ENCODE measurements at regions not wholly inside any gene's neighbourhood (a gene's known extent, or its start where the extent isn't known, plus 50 kb on each side); places are given as distances from the start of the nearest gene placed in this dataset.

DNA sequence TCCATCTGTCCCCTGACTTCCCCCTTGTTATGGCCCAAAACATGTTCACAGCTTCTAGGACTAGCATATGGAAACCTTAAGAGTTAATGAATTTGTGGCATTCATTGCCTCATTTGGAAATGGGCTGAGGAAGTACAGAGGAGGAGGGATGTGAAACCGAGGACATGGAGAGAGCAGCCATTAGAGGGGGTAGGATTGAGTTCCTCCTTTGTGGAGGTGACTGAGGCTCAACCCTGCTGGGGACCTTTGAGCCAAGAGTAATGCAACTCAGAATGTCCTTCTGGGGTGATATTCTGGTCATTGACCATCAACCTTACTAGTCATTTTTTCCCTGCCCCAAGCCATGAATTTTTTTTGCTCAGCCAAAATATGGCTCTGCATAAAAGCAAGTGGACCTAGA lies 109.4 kb downstream of the ZNF518B start (continued):
- no peak for TF ChIP-seq EZH2phosphoT487 (IDR thresholded peaks at IDR 0.05; ENCODE audit: unreplicated experiment)
- TF ChIP-seq ZNF114 (CRISPR knock-in tag; IDR thresholded peaks at IDR 0.05), result no peak
- no peak for TF ChIP-seq EZH2 (IDR thresholded peaks at IDR 0.05; ENCODE audit: low read depth, unreplicated experiment)
- no peak for TF ChIP-seq NANOG (IDR thresholded peaks at IDR 0.05; ENCODE audit: borderline replicate concordance)

DNA sequence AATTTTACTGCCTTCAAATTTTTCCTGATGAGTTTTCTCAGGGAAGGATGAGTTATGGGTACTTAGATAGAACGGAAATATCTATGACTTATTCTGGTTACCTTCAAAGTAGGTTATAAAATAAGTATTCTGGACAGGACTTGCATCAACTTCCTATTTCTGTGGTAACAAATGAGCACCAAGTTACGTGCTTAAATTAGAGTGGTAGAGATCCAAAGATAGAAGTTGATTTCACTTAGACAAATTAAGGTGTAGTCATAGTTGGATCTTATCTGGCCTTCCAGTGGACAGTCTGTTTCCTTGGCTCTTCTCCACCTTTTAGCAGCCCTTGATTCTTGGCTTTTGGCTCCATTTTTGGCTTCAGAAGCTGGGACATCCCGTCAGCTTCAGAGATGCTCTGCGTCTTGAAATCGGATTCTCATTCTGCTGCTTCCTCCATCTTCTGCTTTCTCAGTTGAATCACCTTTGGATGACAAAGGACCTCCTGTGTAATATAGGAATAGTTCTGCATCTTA lies 109.9 kb downstream of the ZNF518B start:
- Histone ChIP-seq H3K27me3 (ENCODE audit: insufficient read depth) (no peaks in the 10 kb centered on the region), H3F3A (replicated peaks; ENCODE audit: low read depth) (no peaks in the 10 kb centered on the region), H3K4me2 (no peak overlapping the region), H4K20me1 (replicated peaks; ENCODE audit: insufficient read depth) (no peaks in the 10 kb centered on the region), H3K36me3 (ENCODE audit: insufficient read depth) (no peaks in the 10 kb centered on the region), H3K27ac (ENCODE audit: low read depth) (no peak overlapping the region), H2AFZ (no peak overlapping the region), H3K79me2 (replicated peaks; ENCODE audit: insufficient read depth) (no peaks in the 10 kb centered on the region), H3K4me3 (no peak overlapping the region), H3K4me1 (ENCODE audit: insufficient read depth) (no peaks in the 10 kb centered on the region), H3K9me2 (ENCODE audit: insufficient read depth) (peaks cover 15% of the 10 kb centered on the region)
- H3K27ac Mint-ChIP-seq, result no peak overlapping the region
- peaks cover 1% of the 10 kb centered on the region for H3K27me3 Mint-ChIP-seq (ENCODE audit: insufficient read depth, low read depth, poor library complexity)
- no peaks in the 10 kb centered on the region for H3K4me1 Mint-ChIP-seq
- H3K9me3 Mint-ChIP-seq, result no peaks in the 10 kb centered on the region
- TF ChIP-seq STAT1 (IDR thresholded peaks at IDR 0.05; ENCODE audit: unreplicated experiment), result no peak
- TF ChIP-seq, protein P1, sequence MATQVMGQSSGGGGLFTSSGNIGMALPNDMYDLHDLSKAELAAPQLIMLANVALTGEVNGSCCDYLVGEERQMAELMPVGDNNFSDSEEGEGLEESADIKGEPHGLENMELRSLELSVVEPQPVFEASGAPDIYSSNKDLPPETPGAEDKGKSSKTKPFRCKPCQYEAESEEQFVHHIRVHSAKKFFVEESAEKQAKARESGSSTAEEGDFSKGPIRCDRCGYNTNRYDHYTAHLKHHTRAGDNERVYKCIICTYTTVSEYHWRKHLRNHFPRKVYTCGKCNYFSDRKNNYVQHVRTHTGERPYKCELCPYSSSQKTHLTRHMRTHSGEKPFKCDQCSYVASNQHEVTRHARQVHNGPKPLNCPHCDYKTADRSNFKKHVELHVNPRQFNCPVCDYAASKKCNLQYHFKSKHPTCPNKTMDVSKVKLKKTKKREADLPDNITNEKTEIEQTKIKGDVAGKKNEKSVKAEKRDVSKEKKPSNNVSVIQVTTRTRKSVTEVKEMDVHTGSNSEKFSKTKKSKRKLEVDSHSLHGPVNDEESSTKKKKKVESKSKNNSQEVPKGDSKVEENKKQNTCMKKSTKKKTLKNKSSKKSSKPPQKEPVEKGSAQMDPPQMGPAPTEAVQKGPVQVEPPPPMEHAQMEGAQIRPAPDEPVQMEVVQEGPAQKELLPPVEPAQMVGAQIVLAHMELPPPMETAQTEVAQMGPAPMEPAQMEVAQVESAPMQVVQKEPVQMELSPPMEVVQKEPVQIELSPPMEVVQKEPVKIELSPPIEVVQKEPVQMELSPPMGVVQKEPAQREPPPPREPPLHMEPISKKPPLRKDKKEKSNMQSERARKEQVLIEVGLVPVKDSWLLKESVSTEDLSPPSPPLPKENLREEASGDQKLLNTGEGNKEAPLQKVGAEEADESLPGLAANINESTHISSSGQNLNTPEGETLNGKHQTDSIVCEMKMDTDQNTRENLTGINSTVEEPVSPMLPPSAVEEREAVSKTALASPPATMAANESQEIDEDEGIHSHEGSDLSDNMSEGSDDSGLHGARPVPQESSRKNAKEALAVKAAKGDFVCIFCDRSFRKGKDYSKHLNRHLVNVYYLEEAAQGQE (IDR thresholded peaks at IDR 0.05; ENCODE audit: unreplicated experiment), result no peak
- no peak for TF ChIP-seq ZNF331 (CRISPR knock-in tag; IDR thresholded peaks at IDR 0.05; ENCODE audit: low read depth)
- no peak for TF ChIP-seq ZNF114 (CRISPR knock-in tag; IDR thresholded peaks at IDR 0.05)
- TF ChIP-seq EZH2 (IDR thresholded peaks at IDR 0.05; ENCODE audit: low read depth, unreplicated experiment), result no peak
- no peak for TF ChIP-seq CREB1 (CRISPR knock-in tag; IDR thresholded peaks at IDR 0.05; ENCODE audit: low read depth)
- TF ChIP-seq, protein P2, sequence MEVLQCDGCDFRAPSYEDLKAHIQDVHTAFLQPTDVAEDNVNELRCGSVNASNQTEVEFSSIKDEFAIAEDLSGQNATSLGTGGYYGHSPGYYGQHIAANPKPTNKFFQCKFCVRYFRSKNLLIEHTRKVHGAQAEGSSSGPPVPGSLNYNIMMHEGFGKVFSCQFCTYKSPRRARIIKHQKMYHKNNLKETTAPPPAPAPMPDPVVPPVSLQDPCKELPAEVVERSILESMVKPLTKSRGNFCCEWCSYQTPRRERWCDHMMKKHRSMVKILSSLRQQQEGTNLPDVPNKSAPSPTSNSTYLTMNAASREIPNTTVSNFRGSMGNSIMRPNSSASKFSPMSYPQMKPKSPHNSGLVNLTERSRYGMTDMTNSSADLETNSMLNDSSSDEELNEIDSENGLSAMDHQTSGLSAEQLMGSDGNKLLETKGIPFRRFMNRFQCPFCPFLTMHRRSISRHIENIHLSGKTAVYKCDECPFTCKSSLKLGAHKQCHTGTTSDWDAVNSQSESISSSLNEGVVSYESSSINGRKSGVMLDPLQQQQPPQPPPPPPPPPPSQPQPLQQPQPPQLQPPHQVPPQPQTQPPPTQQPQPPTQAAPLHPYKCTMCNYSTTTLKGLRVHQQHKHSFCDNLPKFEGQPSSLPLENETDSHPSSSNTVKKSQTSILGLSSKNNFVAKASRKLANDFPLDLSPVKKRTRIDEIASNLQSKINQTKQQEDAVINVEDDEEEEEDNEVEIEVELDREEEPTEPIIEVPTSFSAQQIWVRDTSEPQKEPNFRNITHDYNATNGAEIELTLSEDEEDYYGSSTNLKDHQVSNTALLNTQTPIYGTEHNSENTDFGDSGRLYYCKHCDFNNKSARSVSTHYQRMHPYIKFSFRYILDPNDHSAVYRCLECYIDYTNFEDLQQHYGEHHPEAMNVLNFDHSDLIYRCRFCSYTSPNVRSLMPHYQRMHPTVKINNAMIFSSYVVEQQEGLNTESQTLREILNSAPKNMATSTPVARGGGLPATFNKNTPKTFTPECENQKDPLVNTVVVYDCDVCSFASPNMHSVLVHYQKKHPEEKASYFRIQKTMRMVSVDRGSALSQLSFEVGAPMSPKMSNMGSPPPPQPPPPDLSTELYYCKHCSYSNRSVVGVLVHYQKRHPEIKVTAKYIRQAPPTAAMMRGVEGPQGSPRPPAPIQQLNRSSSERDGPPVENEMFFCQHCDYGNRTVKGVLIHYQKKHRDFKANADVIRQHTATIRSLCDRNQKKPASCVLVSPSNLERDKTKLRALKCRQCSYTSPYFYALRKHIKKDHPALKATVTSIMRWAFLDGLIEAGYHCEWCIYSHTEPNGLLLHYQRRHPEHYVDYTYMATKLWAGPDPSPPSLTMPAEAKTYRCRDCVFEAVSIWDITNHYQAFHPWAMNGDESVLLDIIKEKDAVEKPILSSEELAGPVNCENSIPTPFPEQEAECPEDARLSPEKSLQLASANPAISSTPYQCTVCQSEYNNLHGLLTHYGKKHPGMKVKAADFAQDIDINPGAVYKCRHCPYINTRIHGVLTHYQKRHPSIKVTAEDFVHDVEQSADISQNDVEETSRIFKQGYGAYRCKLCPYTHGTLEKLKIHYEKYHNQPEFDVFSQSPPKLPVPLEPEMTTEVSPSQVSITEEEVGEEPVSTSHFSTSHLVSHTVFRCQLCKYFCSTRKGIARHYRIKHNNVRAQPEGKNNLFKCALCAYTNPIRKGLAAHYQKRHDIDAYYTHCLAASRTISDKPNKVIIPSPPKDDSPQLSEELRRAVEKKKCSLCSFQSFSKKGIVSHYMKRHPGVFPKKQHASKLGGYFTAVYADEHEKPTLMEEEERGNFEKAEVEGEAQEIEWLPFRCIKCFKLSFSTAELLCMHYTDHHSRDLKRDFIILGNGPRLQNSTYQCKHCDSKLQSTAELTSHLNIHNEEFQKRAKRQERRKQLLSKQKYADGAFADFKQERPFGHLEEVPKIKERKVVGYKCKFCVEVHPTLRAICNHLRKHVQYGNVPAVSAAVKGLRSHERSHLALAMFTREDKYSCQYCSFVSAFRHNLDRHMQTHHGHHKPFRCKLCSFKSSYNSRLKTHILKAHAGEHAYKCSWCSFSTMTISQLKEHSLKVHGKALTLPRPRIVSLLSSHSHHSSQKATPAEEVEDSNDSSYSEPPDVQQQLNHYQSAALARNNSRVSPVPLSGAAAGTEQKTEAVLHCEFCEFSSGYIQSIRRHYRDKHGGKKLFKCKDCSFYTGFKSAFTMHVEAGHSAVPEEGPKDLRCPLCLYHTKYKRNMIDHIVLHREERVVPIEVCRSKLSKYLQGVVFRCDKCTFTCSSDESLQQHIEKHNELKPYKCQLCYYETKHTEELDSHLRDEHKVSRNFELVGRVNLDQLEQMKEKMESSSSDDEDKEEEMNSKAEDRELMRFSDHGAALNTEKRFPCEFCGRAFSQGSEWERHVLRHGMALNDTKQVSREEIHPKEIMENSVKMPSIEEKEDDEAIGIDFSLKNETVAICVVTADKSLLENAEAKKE (CRISPR knock-in tag; IDR thresholded peaks at IDR 0.05), result no peak
- no peak for TF ChIP-seq NANOG (IDR thresholded peaks at IDR 0.05; ENCODE audit: borderline replicate concordance)
- TF ChIP-seq, protein P3, sequence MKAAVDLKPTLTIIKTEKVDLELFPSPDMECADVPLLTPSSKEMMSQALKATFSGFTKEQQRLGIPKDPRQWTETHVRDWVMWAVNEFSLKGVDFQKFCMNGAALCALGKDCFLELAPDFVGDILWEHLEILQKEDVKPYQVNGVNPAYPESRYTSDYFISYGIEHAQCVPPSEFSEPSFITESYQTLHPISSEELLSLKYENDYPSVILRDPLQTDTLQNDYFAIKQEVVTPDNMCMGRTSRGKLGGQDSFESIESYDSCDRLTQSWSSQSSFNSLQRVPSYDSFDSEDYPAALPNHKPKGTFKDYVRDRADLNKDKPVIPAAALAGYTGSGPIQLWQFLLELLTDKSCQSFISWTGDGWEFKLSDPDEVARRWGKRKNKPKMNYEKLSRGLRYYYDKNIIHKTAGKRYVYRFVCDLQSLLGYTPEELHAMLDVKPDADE (IDR thresholded peaks at IDR 0.05), result no peak
- no peak for TF ChIP-seq POLR2AphosphoS5 (IDR thresholded peaks at IDR 0.05; ENCODE audit: low read depth)
- no peak for TF ChIP-seq EZH2phosphoT487 (IDR thresholded peaks at IDR 0.05; ENCODE audit: unreplicated experiment)
- TF ChIP-seq, protein P4, sequence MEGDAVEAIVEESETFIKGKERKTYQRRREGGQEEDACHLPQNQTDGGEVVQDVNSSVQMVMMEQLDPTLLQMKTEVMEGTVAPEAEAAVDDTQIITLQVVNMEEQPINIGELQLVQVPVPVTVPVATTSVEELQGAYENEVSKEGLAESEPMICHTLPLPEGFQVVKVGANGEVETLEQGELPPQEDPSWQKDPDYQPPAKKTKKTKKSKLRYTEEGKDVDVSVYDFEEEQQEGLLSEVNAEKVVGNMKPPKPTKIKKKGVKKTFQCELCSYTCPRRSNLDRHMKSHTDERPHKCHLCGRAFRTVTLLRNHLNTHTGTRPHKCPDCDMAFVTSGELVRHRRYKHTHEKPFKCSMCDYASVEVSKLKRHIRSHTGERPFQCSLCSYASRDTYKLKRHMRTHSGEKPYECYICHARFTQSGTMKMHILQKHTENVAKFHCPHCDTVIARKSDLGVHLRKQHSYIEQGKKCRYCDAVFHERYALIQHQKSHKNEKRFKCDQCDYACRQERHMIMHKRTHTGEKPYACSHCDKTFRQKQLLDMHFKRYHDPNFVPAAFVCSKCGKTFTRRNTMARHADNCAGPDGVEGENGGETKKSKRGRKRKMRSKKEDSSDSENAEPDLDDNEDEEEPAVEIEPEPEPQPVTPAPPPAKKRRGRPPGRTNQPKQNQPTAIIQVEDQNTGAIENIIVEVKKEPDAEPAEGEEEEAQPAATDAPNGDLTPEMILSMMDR (conservative IDR thresholded peaks at IDR 0.05; ENCODE audit: low read depth in 2 of 2), result no peak
- TF ChIP-seq JUNB (IDR thresholded peaks at IDR 0.05; ENCODE audit: unreplicated experiment), result no peak
- H3K4me3 Mint-ChIP-seq, result no peak overlapping the region
- H3K36me3 Mint-ChIP-seq (ENCODE audit: low read depth), result no peaks in the 10 kb centered on the region
- DNase-seq (ENCODE audit: low spot score) (no peak), ATAC-seq (no peak)

Data from GM23338 (cell line).